Stimulated activated naive B cell treated with anti-CD40 and anti-IgM and Interleukin-4, amounts not matched to agents 10 μg/mL and 1 μg/mL and 100 μg/mL, for 72 hours (primary cell): ENCODE measurements at regions not wholly inside any gene's neighbourhood (a gene's known extent, or its start where the extent isn't known, plus 50 kb on each side); places are given as distances from the start of the nearest gene placed in this dataset.
"Not testable (repeated sequence)": the region's sequence is repeated elsewhere in the genome, so short reads cannot be mapped to it uniquely, and the experiment has no call there.

Source experiments
- ATAC-seq, 2 donors: fragments of 150-1000 bp; cut with Tn5 transposase; replicated peaks; 2 replicates each; pipeline ENCODE4 v1.10.0; 2021; ENCODE audit warnings: moderate library complexity in 1 of 2
- DNase-seq: peaks from one replicate; pipeline ENCODE4 v3.0.0; 2021
- H3K27ac Mint-ChIP-seq: one replicate; pipeline ENCODE4 v1.8.0; 2022; ENCODE audit warnings: mild to moderate bottlenecking, mixed read lengths
- H3K27me3 Mint-ChIP-seq, 2 donors: one replicate each; pipeline ENCODE4 v1.8.0; 2022; ENCODE audit warnings: mixed read lengths in 2 of 2
- H3K36me3 Mint-ChIP-seq, 2 donors: one replicate each; pipeline ENCODE4 v1.8.0; 2022; ENCODE audit warnings: mixed read lengths in 2 of 2, mild to moderate bottlenecking in 1 of 2
- H3K4me1 Mint-ChIP-seq, 2 donors: one replicate each; pipeline ENCODE4 v1.8.0; 2022; ENCODE audit warnings: mixed read lengths in 2 of 2, mild to moderate bottlenecking in 1 of 2
- H3K4me3 Mint-ChIP-seq, 2 donors: one replicate each; pipeline ENCODE4 v1.8.0; 2022; ENCODE audit warnings: mild to moderate bottlenecking in 2 of 2, mixed read lengths in 2 of 2, moderate library complexity in 1 of 2
- H3K9me3 Mint-ChIP-seq, 2 donors: one replicate each; pipeline ENCODE4 v1.8.0; 2022; ENCODE audit warnings: mixed read lengths in 2 of 2, mild to moderate bottlenecking in 1 of 2

DNA sequence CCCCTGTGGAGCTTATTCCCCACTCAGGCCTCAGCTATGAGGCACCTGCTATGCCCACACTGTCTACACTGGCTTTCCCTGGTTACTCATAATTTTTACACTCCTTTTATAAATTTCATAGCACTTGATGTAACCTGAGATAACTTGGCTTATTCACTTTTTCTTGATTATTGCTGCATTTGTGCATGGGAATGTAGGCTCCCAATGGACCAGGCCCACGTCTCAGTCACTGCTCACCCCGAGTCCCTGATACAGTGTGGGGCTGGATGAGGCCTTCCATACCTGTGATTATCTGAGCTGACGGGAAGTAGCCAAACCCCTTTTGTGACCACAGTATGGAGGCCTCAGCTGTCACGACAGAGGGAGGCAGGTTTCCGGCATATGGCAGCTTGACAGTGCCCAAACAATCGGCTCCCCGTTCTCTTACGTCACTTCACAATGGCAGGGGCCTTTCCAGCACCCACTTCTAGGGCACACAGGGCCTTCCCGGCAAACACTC lies 645.3 kb downstream of the ACTR3B start:
- DNase-seq (no peak), ATAC-seq (no peak)
- H3K27ac Mint-ChIP-seq: no peak overlapping the region
- no peaks in the 10 kb centered on the region for H3K36me3 Mint-ChIP-seq
- H3K27me3 Mint-ChIP-seq: no peaks in the 10 kb centered on the region
- H3K4me1 Mint-ChIP-seq: no peaks in the 10 kb centered on the region
- no peak overlapping the region for H3K4me3 Mint-ChIP-seq
- peaks cover 4 to 6% of the 10 kb centered on the region in 2 donors for H3K9me3 Mint-ChIP-seq

DNA sequence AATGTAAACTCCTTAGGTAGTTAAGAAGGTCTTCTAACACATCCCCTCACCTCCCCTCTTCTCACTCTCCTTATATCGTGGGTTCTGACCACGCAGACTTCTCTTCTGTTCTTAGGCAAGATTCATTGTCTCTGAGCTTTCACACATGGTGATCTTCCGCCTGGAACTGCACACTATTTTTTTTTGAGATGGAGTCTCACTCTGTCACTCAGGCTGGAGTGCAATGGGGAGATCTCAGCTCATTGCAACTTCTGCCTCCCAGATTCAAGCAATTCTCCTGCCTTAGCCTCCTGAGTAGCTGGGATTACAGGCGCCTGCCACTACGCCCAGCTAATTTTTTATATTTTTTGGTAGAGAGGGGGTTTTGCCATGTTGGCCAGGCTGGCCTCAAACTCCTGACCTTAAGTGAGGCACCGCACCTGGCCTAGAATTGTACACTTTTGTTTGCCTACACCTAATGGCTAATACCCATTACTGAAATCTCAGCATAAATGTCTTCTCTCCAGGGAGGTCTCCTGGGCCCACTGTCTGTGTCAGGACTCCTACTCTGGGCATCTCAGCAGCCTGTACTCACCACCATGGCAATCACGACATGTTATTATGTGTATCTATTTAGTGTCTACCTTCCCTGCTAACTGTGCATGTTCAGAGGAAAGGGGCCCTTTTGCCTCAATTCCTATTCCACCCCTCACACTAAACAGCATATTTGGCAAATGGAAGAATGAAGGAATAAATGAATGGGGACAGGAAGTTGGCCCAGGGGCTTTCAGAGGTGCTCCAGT lies 646.3 kb upstream of the DPP6 start:
- no peaks in the 10 kb centered on the region for H3K36me3 Mint-ChIP-seq
- ATAC-seq (no peak), DNase-seq (no peak)
- no peak overlapping the region for H3K27ac Mint-ChIP-seq
- H3K4me3 Mint-ChIP-seq: no peak overlapping the region
- peaks cover 6 to 11% of the 10 kb centered on the region in 2 donors for H3K9me3 Mint-ChIP-seq
- no peaks in the 10 kb centered on the region for H3K27me3 Mint-ChIP-seq
- no peaks in the 10 kb centered on the region for H3K4me1 Mint-ChIP-seq

DNA sequence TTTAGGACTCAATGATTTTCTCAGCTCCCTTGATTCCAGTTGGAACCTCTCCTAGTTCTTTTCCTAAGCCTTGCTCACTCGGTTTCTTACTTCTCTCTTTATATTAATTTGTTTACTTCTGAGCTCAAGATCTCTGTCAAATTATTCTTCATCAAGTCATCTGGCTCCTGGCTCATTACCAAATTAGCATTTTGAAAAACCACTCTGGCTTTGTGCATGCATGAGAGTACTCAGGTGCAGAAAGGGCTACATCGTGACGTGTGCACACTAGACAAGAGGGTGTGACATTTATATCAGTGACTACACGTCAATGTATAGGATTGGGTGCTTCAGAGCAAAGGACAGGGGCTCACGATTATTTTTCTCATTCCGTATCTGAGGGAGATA lies 645.7 kb upstream of the DPP6 start:
- H3K4me1 Mint-ChIP-seq: no peaks in the 10 kb centered on the region
- DNase-seq (no peak), ATAC-seq (no peak)
- peaks cover 11 to 15% of the 10 kb centered on the region in 2 donors for H3K9me3 Mint-ChIP-seq
- no peaks in the 10 kb centered on the region for H3K27me3 Mint-ChIP-seq
- H3K27ac Mint-ChIP-seq: no peak overlapping the region
- no peaks in the 10 kb centered on the region for H3K36me3 Mint-ChIP-seq
- no peak overlapping the region for H3K4me3 Mint-ChIP-seq

DNA sequence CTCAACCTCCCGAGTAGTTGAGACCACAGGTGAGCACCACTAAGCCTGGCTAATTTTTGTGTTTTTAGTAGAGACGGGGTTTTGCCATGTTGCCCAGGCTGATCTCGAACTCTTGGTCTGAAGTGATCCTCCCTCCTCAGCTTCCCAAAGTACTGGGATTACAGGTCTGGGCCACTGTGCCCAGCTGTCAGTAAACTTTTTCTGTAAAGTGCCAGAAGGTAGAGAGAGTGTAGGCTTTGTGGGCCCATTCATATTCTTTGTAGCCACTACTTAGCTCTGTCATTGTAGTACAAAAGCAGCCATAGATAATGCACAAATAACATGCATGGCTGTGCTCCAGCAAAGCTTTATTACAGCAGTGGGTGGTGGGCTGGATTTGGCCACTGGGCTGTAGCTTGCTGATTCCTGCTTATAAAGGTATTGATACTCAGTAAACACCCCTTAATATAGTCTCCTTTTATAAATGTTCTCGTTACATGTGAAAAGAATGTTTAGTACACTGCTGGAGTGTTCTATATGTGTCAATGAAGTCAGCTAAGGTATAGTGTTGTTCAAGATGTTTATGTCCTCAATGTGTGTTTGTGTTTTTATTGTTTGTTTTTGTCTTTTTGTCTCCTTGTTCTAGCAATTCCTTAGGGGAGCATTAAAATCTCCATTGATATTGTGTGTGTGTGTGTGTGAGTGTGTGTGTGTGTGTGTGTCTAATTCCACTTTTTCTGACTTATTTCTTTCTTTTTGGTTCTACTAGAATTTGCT lies 644.7 kb upstream of the DPP6 start:
- Mint-ChIP-seq H3K27me3 (no peaks in the 10 kb centered on the region), H3K27ac (no peak overlapping the region), H3K36me3 (no peaks in the 10 kb centered on the region), H3K9me3 (peaks cover 8 to 15% of the 10 kb centered on the region in 2 donors), H3K4me3 (no peak overlapping the region), H3K4me1 (no peaks in the 10 kb centered on the region)
- DNase-seq (no peak), ATAC-seq (no peak)

DNA sequence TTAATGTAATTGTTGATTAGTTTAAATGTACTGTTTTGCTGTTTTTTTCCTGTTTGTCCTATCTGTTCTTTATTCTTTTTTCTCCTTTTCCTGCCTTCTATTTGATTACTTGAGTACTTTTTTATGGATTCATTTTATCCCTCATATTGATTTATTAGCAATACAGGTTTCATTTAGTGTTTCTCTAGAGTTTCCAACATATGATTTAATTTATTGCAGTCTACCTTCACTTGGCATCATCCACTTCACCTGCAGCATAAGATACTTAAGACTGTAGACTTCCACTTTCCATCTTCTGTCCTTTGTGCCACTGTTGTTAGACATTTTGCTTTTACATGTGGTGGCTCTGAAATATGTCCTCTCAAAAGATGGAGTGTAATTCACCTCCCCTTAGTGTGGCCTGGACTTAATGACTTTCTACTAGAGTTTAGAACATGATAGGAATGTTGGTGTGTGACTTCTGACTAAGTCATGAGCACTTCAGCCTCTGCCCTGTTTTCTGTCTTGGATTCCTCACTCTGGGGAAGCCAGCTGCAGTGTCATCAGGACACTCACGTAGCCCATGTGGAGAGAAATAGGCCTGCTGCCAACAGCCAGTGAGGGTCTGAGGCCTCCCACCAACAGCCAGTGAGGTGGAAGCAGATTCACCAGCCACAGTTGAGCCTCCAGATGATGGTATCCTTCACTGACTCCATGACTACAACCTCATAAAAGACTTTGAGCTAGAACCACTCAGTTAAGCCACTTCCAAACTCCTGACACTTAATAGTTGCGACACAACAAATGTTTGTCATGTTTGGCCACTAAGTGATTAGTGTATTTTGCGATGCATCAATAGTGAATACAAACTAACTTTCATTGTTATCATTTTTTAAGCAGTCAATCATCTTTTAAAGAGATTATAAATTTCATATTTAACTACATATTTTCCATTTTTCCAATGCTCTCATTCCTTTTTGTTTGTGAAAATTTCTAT lies 643.5 kb upstream of the DPP6 start:
- ATAC-seq (no peak), DNase-seq (no peak)
- Mint-ChIP-seq H3K27ac (no peak overlapping the region), H3K4me1 (no peaks in the 10 kb centered on the region), H3K27me3 (no peaks in the 10 kb centered on the region), H3K9me3 (peaks cover 16 to 20% of the 10 kb centered on the region in 2 donors), H3K36me3 (no peaks in the 10 kb centered on the region), H3K4me3 (no peak overlapping the region)

DNA sequence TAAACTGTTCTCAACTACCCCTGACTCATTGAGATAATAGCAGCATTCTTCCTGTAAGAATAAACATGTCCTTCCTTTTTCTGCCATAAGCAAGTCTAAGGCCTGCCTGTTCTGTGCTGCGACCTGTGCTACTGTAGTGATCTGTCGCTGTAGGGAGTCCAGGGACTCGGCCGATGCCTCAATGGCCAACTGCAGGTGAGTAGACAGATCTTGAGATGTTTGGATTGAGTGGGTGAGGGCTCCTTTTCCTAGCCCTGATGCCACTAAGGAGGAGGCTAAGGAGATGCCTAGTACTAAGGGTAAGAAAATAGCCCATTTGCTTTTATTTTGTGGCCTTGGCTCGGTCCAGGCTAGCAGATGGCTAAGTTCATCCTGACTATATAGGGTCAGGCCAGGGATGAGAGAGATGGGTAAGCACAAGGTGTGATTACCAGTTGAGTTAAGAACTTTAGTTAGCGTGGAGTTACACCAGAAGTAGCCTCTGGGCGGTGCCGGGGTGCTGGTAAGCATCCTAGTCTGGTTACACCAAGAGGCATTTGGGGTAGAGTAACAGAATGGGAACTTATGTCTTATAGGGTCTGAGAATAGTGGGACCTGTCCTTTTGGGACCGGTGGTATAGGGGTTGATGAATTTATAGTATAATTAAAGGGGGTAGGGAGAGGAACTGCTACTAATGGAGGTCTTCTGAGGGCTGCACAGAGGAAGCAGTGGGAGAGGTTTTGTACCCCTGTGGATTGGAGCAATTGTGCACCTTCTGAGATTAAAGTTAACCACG lies 642.4 kb upstream of the DPP6 start:
- H3K27me3 Mint-ChIP-seq, H3K4me1 Mint-ChIP-seq, H3K36me3 Mint-ChIP-seq, DNase-seq, H3K4me3 Mint-ChIP-seq, H3K27ac Mint-ChIP-seq, ATAC-seq: not testable (repeated sequence)
- peaks cover 16 to 20% of the 10 kb centered on the region in 2 donors for H3K9me3 Mint-ChIP-seq

DNA sequence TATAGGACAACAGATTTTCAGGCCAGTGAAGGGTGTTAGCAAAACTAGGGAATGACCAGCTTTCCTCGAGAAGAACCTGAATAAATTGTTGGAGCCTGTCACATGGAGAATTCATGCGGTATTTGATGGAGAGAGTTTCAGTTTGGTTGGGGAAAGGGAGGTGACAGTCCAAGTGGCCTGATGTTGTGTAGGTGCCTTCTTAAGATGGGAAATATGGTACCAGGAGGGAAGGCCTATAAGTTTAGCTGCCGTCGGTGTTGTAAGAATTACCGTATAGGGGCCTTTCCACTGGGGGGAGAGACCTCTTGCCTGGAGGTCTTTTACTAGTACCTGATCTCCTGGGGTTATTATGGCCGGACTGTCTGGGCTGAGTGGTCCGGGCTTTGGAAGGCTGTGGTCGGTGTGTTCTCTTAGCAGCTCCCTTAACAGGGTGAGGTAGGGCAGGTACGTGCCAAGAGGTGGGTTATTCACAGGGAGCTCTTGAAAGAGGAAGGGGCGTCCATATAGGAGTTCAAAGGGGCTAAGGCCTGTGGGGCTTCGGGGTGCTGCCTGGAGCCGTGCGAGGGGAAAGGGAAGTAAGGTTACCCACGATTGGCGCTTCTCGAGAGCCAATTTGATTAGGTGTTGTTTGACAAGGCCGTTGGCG lies 641.1 kb upstream of the DPP6 start:
- not testable (repeated sequence) for ATAC-seq, H3K27me3 Mint-ChIP-seq

DNA sequence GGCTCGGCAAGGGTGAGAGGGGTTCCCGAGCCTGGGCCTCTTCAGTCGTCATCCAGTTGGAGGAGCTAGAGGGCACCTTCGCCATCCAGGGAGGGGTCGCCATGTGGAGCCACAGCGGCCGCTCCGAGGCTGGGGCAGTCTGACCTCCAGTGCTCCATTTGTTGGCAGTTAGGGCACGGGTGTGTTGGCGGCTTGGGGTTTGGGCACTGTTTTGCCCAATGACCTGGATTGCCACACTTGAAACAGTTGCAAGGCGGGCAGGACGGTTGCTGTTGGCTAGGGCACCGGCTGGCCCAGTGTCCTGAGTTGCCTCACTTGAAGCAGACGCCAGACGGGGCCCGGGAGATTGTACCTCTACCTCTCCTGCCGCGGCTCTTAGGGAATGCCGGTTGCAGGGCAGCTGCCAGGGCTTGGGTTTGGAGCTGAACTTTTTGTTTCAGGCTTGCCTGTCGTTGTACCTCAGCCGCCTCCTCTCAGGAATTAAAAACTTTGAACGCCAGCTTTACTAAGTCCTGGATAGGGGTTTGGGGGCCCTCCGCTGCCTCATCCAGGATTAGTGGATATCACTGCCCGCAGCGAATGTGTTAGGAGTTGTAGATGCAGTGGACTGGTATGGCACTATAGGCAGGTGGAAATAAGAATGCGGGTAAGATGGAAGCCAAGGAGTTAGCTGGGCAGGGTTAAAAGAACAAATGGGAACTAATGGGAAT lies 639.9 kb upstream of the DPP6 start:
- not testable (repeated sequence) for ATAC-seq, DNase-seq, H3K4me3 Mint-ChIP-seq, H3K4me1 Mint-ChIP-seq, H3K27me3 Mint-ChIP-seq, H3K36me3 Mint-ChIP-seq, H3K27ac Mint-ChIP-seq
- H3K9me3 Mint-ChIP-seq: peaks cover 16 to 20% of the 10 kb centered on the region in 2 donors

More for the DNA sequence above, 641.1 kb upstream of the DPP6 start:
- peaks cover 16 to 20% of the 10 kb centered on the region in 2 donors for H3K9me3 Mint-ChIP-seq
- DNase-seq, H3K36me3 Mint-ChIP-seq, H3K4me3 Mint-ChIP-seq, H3K4me1 Mint-ChIP-seq, H3K27ac Mint-ChIP-seq: not testable (repeated sequence)

DNA sequence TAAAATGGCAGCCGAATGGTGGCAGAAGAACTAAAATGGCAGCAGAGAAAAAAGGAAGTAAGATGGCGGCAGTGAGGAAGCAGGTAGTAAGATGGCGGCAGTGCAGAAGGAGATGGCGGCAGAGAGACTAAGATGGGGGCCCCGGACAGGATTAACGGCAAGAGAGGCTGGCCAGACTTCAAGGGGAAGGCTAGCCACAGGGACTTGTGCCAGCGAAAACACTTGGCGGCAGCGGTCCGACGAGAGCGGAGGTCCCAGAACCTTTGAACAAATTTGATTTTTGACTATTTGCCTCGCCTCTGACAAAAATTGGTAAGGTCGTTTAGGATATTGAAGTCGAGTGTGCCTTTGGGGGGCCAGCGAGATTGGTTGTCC lies 639.4 kb upstream of the DPP6 start:
- not testable (repeated sequence) for DNase-seq, H3K4me3 Mint-ChIP-seq, H3K27me3 Mint-ChIP-seq, H3K27ac Mint-ChIP-seq, H3K36me3 Mint-ChIP-seq, ATAC-seq, H3K4me1 Mint-ChIP-seq
- H3K9me3 Mint-ChIP-seq: peaks cover 16 to 19% of the 10 kb centered on the region in 2 donors

DNA sequence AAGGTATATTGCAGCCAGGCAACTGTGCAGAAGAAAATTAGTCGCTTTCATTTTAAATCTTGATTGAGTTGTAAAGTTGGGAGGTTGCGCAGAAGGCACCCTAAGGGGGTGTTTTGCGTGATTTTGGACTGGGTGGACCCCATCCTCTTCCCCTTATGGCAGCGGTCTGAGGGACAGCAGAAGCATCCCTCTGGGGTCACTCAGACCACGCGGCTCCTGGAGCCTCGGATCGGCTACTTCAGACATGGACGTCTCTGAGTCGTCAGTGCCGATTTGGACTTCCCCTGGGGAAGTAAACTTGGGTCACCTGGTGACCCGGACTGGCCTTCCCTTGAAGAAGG lies 639.0 kb upstream of the DPP6 start:
- H3K27ac Mint-ChIP-seq: no peak overlapping the region
- no peaks in the 10 kb centered on the region for H3K4me1 Mint-ChIP-seq
- H3K36me3 Mint-ChIP-seq: no peaks in the 10 kb centered on the region
- H3K9me3 Mint-ChIP-seq: peaks cover 16 to 19% of the 10 kb centered on the region in 2 donors
- no peak for ATAC-seq
- no peak overlapping the region for H3K4me3 Mint-ChIP-seq
- H3K27me3 Mint-ChIP-seq: no peaks in the 10 kb centered on the region
- DNase-seq: no peak

DNA sequence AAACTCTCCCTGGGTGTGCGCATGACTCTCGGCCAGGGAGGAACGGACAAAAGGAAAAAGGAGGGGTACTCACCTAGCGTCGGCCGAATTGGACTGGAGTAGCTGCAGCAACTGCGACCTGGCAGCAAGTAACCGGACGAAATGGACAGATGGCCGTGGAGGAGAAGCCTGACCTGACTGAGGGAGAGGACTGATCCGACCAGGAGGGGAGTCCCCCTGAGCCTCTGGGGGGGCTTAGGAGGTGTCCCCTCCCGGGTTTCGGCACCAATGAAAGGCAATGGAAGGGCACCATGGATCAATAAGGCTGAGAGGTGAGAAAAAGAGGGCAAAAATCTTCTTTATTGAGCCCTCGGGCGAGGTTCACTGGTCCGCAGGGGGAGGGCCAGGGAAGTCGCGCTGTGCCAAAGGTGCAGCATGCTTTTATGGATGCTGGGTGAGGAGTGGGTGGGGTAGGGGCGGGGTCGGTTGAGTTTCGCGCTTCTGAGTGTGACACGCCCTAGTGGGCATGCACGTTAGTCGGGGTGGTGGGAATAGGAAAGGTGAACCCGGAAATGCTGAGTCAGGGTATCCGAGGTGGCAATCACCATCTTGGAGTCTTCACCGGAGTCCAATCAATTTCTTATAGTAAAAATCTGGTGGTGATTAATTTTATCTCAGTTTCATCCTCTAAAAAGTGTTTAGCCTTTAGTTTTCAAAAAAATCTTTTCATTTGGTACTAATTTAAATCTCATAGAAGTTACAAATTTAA lies 638.5 kb upstream of the DPP6 start:
- no peaks in the 10 kb centered on the region for H3K36me3 Mint-ChIP-seq
- ATAC-seq: no peak
- no peak for DNase-seq
- H3K4me1 Mint-ChIP-seq: no peaks in the 10 kb centered on the region
- no peak overlapping the region for H3K27ac Mint-ChIP-seq
- H3K4me3 Mint-ChIP-seq: no peak overlapping the region
- no peaks in the 10 kb centered on the region for H3K27me3 Mint-ChIP-seq
- H3K9me3 Mint-ChIP-seq: peaks cover 16 to 19% of the 10 kb centered on the region in 2 donors

DNA sequence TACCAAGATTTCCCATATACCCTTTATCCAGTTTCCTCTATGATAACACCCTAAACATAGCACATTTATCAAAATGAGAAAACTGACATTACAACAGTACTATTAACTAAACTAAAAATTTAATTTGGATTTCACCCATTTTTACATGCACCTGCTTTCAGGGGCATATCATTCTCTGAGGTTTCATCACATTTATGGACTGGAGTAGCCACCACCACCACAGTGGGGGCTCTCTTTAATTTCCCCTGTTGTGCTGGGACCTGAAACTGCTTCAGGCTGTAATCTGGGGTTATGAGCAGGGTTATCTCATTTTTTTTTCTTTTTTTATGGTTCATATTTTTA lies 637.9 kb upstream of the DPP6 start:
- Mint-ChIP-seq H3K36me3 (no peaks in the 10 kb centered on the region), H3K27ac (no peak overlapping the region), H3K27me3 (no peaks in the 10 kb centered on the region), H3K4me1 (no peaks in the 10 kb centered on the region), H3K4me3 (no peak overlapping the region), H3K9me3 (peaks cover 16 to 19% of the 10 kb centered on the region in 2 donors)
- DNase-seq (no peak), ATAC-seq (no peak)
